Activated naive CD4-positive, alpha-beta T cell treated with anti-CD3 and anti-CD28 coated beads, Interleukin-2, amount 50 U/mL, for 16 hours (primary cell): ENCODE measurements at regions not wholly inside any gene's neighbourhood (a gene's known extent, or its start where the extent isn't known, plus 50 kb on each side); places are given as distances from the start of the nearest gene placed in this dataset.
"Not testable (repeated sequence)": the region's sequence is repeated elsewhere in the genome, so short reads cannot be mapped to it uniquely, and the experiment has no call there.

Experiments used
- DNase-seq: peaks from one replicate; pipeline ENCODE4 v3.0.0-alpha.2; 2020

- DNase-seq: no peak
These were observed 239.9 kb upstream of the TRPM3 start for GRCh38 chr9:71361357-71361756.

DNA sequence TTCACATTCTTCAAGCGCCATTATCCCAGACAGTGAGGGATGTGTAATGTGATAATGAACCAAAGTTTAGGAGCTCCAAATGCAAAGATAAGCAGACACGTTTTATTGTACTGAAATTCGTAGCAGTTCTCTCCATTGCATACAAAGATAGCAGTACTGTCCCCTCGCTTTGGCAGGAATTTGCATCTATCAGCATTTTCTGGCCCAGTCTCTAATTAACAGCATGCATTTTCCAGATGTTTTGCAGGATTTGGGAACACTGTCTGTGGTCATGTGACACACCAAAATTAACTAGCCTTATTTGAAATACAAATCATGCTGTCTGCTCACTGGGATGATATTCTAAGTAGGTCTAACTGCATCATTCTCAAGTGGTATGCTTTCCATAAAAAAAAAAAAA is 235.9 kb upstream of the TRPM3 start:
- DNase-seq: no peak

GRCh38 chr9:71355884-71356283 is 234.5 kb upstream of the TRPM3 start:
- DNase-seq: no peak

GRCh38 chr9:71353720-71354119 is 232.3 kb upstream of the TRPM3 start:
- no peak for DNase-seq

- DNase-seq: no peak
These were observed 231.4 kb upstream of the TRPM3 start for GRCh38 chr9:71352837-71353236.

GRCh38 chr9:71349218-71349617 is 227.8 kb upstream of the TRPM3 start:
- no peak for DNase-seq

DNA sequence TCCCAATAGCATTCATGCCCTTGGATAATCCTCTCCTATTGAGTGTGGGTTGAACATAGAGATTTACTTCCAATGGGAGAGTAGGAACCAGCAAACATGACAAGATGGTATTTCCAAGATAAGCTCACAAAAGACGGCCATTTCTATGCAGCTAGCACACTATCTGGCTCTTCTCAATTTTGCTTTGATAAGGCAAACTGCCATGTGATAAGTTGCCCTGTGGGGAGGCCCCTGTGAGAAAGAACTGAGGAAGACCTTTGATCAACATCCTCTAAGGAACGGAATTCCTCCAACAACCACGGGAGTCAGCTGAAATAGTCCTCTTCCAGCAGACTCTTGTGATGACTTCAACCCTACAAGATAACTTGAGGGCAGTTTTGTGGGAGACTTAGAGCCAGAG is 211.9 kb upstream of the TRPM3 start:
- DNase-seq: no peak

- DNase-seq: no peak
These were observed 210.2 kb upstream of the TRPM3 start for GRCh38 chr9:71331603-71332002.

GRCh38 chr9:71329873-71330272 is 208.5 kb upstream of the TRPM3 start:
- DNase-seq: no peak

DNA sequence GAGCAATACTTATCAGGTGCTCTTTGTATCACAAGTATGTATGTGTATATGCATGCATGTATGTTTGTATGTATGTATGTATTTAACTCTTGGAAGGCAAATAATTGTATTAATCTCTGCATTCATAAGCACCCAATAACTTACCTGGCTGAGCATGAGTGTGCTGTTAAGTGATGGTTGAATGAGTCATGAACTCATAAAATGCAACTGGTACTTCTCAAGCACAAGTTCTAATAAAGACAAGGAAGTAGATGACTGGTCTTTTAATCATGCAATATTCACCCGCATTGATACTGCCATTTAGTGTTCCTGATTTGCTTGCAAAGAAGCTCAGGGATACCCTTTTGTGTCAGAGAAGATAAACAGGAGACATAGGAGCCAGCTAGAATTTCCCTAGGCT is 204.9 kb upstream of the TRPM3 start:
- DNase-seq: no peak

GRCh38 chr9:71323357-71323756 is 201.9 kb upstream of the TRPM3 start:
- no peak for DNase-seq

DNA sequence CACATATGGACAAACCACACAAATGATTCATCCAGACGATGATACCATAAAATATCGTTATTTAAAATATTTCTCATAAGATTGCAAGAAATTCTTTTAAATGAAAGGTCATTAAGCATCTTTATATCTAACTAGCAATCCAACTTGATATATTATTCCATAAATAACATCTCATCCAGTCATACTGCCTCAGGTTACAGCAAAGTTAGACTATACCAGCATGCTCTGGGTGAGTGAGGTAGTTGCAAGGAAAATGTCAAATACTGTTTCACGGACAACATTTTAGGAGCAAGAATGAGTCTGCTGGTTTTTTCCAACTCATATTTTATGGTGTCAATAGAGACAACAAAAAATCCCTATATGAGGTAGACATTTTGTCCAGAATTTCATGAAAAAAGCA is 200.9 kb upstream of the TRPM3 start:
- DNase-seq: no peak

GRCh38 chr9:71308454-71308853 is 187.0 kb upstream of the TRPM3 start:
- DNase-seq: no peak

- DNase-seq: no peak
These were observed 184.7 kb upstream of the TRPM3 start for GRCh38 chr9:71306134-71306533.

- no peak for DNase-seq
These were observed 181.9 kb upstream of the TRPM3 start for GRCh38 chr9:71303351-71303750.

- no peak for DNase-seq
These were observed 181.4 kb upstream of the TRPM3 start for GRCh38 chr9:71302776-71303175.

GRCh38 chr9:71295928-71296327 is 174.5 kb upstream of the TRPM3 start:
- DNase-seq: no peak

GRCh38 chr9:71286146-71286545 is 164.7 kb upstream of the TRPM3 start:
- no peak for DNase-seq

DNA sequence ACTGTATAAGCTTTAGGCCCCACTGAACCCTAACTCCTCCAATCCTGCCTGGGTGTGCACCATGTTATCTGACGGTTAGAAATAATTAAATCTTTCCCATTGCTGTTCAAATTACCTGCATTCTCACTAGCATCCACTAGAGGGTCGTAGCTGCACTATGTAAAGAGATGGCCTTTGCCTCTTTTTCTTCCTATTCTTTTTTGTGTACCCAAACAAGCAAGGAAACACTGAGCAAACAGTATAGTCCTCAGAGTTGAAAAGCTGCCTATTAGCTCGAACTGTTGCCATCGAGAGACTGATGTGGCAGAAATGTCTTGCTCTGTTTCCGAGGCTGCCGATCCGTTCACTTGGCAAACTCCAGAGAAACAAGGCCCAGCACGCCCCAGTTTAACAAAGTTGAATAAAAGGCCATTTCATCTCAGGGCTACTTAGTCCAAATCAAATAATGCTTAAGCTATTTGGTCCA is 163.8 kb upstream of the TRPM3 start:
- no peak for DNase-seq

DNA sequence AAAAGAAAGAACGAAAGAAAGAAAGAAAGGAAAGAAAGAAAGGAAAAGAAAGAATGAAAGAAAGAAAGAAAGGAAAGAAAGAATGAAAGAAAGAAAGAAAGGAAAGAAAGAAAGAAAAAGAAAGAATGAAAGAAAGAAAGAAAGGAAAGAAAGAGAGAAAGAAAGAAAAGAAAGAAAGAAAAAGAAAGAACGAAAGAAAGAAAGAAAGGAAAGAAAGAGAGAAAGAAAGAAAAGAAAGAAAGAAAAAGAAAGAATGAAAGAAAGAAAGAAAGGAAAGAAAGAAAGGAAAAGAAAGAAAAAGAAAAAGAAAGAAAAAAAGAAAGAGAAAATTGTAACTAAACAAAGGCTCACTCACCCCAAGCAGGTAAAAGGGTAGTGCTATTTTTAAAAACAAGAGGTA is 160.7 kb upstream of the TRPM3 start:
- DNase-seq: not testable (repeated sequence)

DNA sequence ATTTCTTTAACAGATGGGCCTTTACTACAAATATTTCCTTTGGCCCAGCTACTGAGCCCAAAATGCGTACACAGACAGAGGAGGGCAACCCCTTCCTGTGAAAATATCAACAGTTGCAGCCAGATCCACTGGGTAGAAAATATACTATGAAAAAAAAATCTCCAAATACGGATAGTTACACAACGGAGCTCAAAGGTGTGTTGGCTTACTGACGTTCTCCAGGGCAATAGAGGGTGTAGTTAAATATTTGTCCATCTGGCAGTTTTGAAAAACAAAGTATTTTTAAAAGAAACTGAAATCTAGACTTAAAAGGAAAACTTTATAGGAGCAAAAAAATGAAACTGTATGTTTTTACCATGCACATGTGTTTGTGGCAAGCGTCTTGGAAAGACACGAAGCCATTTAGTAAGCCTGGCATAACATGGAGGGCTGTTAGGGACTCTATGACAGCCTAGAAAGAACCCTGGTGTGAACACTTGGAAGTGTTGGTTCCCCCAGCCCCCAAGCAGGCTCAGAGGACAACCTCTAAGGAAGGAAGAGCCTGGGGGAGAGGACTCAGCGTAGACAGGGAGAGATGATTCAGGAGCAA is 157.8 kb upstream of the TRPM3 start:
- DNase-seq: no peak

GRCh38 chr9:71273613-71274012 is 152.2 kb upstream of the TRPM3 start:
- no peak for DNase-seq

GRCh38 chr9:71271602-71272001 is 150.2 kb upstream of the TRPM3 start:
- DNase-seq: no peak

DNA sequence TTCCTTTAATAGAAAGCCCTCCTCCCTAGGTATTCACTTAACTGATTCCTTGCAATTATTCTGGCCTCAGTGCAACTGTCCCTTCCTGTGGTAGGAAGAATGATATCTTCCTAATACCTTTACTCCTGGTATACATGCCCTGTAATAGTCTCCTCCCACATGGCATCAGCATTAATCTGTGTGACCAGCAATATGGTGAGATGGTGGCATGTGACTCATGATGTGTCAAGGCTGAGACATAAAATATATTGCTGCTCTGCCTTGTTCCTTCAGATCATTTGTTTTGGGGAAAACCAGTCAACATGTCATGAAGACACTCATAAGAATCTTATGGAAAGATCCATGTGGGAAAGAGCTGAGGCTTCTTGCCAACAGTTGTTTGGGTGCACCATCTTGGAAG is 149.1 kb upstream of the TRPM3 start:
- no peak for DNase-seq

DNA sequence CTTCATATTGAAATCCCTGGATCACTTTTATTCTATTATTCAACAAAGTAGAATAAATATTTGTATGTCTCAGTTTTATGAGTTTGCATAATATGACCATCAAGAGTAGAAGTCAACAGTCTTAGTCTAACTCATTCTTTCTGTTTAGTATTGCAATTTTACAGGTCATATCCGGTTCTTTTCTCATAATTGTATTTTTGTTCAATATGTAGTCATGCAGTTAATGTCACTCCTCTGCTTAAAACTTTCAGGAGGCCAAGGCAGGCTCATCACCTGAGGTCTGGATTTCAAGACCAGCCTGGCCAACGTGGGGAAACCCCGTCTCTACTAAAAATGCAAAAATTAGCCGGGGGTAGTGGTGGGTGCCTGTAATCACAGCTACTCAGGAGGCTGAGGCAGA is 148.4 kb upstream of the TRPM3 start:
- no peak for DNase-seq
